ENCODE measurements at regions not wholly inside any gene's neighbourhood (a gene's known extent, or its start where the extent isn't known, plus 50 kb on each side); places are given as distances from the start of the nearest gene placed in this dataset.
"Not testable (repeated sequence)": the region's sequence is repeated elsewhere in the genome, so short reads cannot be mapped to it uniquely, and the experiment has no call there.

DNA sequence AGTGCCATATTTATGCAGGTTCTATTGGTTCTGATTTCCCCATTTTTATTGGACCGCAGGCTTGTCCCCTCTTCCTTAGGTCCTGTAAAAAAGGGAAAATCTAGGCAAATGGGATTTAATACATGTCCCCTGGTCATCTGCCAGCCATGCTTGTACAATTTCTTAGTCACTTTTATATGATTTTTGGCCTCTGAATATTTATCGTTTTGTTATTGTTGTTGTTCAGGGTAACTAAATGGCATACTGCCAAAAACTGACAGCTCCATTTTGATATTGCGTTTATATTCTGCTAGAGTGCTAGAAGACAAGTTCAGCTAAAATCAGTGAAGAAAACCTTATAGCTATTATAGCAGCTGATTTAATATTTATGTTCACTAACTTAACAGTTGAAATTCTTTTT is 770.2 kb upstream of the FAM174A start:
- no peak overlapping the region for H2AFZ ChIP-seq (ENCODE audit: low read length)
- no peak overlapping the region for H3K4me2 ChIP-seq (ENCODE audit: insufficient read depth, low read length)
- TF ChIP-seq, protein P1, sequence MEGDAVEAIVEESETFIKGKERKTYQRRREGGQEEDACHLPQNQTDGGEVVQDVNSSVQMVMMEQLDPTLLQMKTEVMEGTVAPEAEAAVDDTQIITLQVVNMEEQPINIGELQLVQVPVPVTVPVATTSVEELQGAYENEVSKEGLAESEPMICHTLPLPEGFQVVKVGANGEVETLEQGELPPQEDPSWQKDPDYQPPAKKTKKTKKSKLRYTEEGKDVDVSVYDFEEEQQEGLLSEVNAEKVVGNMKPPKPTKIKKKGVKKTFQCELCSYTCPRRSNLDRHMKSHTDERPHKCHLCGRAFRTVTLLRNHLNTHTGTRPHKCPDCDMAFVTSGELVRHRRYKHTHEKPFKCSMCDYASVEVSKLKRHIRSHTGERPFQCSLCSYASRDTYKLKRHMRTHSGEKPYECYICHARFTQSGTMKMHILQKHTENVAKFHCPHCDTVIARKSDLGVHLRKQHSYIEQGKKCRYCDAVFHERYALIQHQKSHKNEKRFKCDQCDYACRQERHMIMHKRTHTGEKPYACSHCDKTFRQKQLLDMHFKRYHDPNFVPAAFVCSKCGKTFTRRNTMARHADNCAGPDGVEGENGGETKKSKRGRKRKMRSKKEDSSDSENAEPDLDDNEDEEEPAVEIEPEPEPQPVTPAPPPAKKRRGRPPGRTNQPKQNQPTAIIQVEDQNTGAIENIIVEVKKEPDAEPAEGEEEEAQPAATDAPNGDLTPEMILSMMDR (IDR thresholded peaks at IDR 0.05; ENCODE audit: extremely low read depth, low read depth, low read length), result no peak
- no peak overlapping the region for H3K27ac ChIP-seq (ENCODE audit: low read depth, low read length)
- no peaks in the 10 kb centered on the region for H3K9me3 ChIP-seq (ENCODE audit: low read depth, low read length)
- no peaks in the 10 kb centered on the region for H3K4me1 ChIP-seq (ENCODE audit: insufficient read depth, low read length)
- no peaks in the 10 kb centered on the region for H3K36me3 ChIP-seq (ENCODE audit: insufficient read depth, low read length)
- H4K20me1 ChIP-seq (ENCODE audit: insufficient read depth, low read length), result no peaks in the 10 kb centered on the region
- no peaks in the 10 kb centered on the region for H3K79me2 ChIP-seq (ENCODE audit: insufficient read depth, low read length)
- H3K27me3 ChIP-seq (ENCODE audit: insufficient read depth, low read length), result no peaks in the 10 kb centered on the region
- no peak overlapping the region for H3K4me3 ChIP-seq (ENCODE audit: insufficient read depth, low read length)
- DNase-seq (ENCODE audit: insufficient read length, low spot score, missing footprints), result no peak

DNA sequence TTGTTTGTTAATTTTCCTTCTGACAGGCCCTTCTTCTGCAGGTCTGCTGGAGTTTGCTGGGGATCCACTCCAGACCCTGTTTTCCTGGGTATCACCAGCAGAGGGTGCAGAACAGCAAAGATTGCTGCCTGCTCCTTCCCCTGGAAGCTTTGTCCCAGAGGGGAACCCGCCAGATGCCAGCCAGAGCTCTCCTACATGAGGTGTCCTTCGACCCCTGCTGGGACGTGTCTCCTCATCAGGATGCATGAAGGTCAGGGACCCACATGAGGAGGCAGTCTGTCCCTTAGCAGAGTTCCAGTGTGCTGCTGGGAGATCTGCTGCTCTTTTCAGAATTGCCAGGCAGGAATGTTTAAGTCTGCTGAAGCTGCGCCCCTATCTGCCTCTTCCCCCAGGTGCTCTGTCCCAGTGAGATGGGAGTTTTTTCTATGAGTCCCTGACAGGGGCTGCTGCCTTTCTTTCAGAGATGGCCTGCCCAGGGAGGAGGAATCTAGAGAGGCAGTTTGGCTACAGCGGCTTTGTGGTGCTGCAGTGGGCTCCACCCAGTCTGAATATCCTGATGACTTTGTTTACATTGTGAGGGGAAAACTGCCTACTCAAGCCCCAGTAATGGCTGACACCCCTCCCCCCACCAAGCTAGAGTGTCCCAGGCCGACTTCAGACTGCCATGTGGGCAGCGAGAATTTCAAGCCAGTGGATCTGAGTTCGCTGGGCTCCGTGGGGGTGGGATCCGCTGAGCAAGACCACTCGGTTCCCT is 772.0 kb upstream of the FAM174A start:
- Histone ChIP-seq H3K4me3 (ENCODE audit: insufficient read depth, low read length) (no peak overlapping the region), H3K4me2 (ENCODE audit: insufficient read depth, low read length) (no peak overlapping the region), H3K27me3 (ENCODE audit: insufficient read depth, low read length) (no peaks in the 10 kb centered on the region), H3K79me2 (ENCODE audit: insufficient read depth, low read length) (no peaks in the 10 kb centered on the region), H3K27ac (ENCODE audit: low read depth, low read length) (no peak overlapping the region), H3K4me1 (ENCODE audit: insufficient read depth, low read length) (no peaks in the 10 kb centered on the region), H2AFZ (ENCODE audit: low read length) (no peak overlapping the region), H4K20me1 (ENCODE audit: insufficient read depth, low read length) (no peaks in the 10 kb centered on the region), H3K9me3 (ENCODE audit: low read depth, low read length) (no peaks in the 10 kb centered on the region), H3K36me3 (ENCODE audit: insufficient read depth, low read length) (no peaks in the 10 kb centered on the region)
- no peak for DNase-seq (ENCODE audit: insufficient read length, low spot score, missing footprints)
- TF ChIP-seq, protein P1 (IDR thresholded peaks at IDR 0.05; ENCODE audit: extremely low read depth, low read depth, low read length), result no peak

GRCh38 chr5:99747342-99747741 is 787.8 kb upstream of the FAM174A start:
- no peaks in the 10 kb centered on the region for H3K79me2 ChIP-seq (ENCODE audit: insufficient read depth, low read length)
- TF ChIP-seq, protein P1 (IDR thresholded peaks at IDR 0.05; ENCODE audit: extremely low read depth, low read depth, low read length), result no peak
- H3K4me2 ChIP-seq (ENCODE audit: insufficient read depth, low read length), result no peak overlapping the region
- no peaks in the 10 kb centered on the region for H3K36me3 ChIP-seq (ENCODE audit: insufficient read depth, low read length)
- no peak overlapping the region for H3K4me3 ChIP-seq (ENCODE audit: insufficient read depth, low read length)
- DNase-seq (ENCODE audit: insufficient read length, low spot score, missing footprints), result no peak
- H2AFZ ChIP-seq (ENCODE audit: low read length), result no peak overlapping the region
- H3K27ac ChIP-seq (ENCODE audit: low read depth, low read length), result no peak overlapping the region
- no peaks in the 10 kb centered on the region for H4K20me1 ChIP-seq (ENCODE audit: insufficient read depth, low read length)
- H3K27me3 ChIP-seq (ENCODE audit: insufficient read depth, low read length), result no peaks in the 10 kb centered on the region
- no peaks in the 10 kb centered on the region for H3K4me1 ChIP-seq (ENCODE audit: insufficient read depth, low read length)
- peaks cover 4% of the 10 kb centered on the region for H3K9me3 ChIP-seq (ENCODE audit: low read depth, low read length)

DNA sequence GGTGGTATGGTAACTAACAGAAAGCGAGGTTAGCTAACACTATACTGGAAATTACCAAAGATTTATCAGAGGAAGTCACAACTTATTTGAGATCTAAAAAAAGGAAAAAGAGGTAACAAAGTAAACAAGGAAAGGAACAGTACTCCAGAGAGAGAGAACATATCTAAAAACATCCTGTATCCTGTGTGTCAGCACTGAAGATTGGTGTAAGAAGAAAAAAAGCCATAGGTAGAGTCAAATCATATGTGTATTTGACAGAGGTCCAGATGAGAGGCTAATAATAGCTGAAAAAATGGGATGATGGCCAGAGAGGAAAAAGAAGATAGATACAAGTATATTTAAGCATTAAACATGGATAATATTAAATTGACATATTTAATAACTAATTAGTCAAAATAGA is 802.0 kb upstream of the FAM174A start:
- not testable (repeated sequence) for H3K79me2 ChIP-seq (ENCODE audit: insufficient read depth, low read length); H2AFZ ChIP-seq (ENCODE audit: low read length); H3K4me3 ChIP-seq (ENCODE audit: insufficient read depth, low read length); H3K9me3 ChIP-seq (ENCODE audit: low read depth, low read length); H3K4me2 ChIP-seq (ENCODE audit: insufficient read depth, low read length); DNase-seq (ENCODE audit: insufficient read length, low spot score, missing footprints); H3K36me3 ChIP-seq (ENCODE audit: insufficient read depth, low read length); H4K20me1 ChIP-seq (ENCODE audit: insufficient read depth, low read length); H3K27me3 ChIP-seq (ENCODE audit: insufficient read depth, low read length); H3K27ac ChIP-seq (ENCODE audit: low read depth, low read length); H3K4me1 ChIP-seq (ENCODE audit: insufficient read depth, low read length)

GRCh38 chr5:99730653-99731052 is 801.8 kb upstream of the CHD1 start:
- not testable (repeated sequence) for H3K27ac ChIP-seq (ENCODE audit: low read depth, low read length); H3K9me3 ChIP-seq (ENCODE audit: low read depth, low read length); DNase-seq (ENCODE audit: insufficient read length, low spot score, missing footprints)

More at GRCh38 chr5:99730653-99731052, 801.8 kb upstream of the CHD1 start:
- not testable (repeated sequence) for H3K4me2 ChIP-seq (ENCODE audit: insufficient read depth, low read length); H3K36me3 ChIP-seq (ENCODE audit: insufficient read depth, low read length); H3K27me3 ChIP-seq (ENCODE audit: insufficient read depth, low read length); H2AFZ ChIP-seq (ENCODE audit: low read length); H3K4me1 ChIP-seq (ENCODE audit: insufficient read depth, low read length); H3K79me2 ChIP-seq (ENCODE audit: insufficient read depth, low read length); H4K20me1 ChIP-seq (ENCODE audit: insufficient read depth, low read length); H3K4me3 ChIP-seq (ENCODE audit: insufficient read depth, low read length)
